Neutrophil (primary cell): ENCODE measurements at regions not wholly inside any gene's neighbourhood (a gene's known extent, or its start where the extent isn't known, plus 50 kb on each side); places are given as distances from the start of the nearest gene placed in this dataset.

ENCODE experiments used
- H3K27ac ChIP-seq: fragments of 200-600 bp; sonication (generic); 2 replicates; pipeline ENCODE4 v1.5.1; 2016; ENCODE audit warnings: mild to moderate bottlenecking, moderate library complexity
- H3K27me3 ChIP-seq: fragments of 200-600 bp; sonication (generic); 2 replicates; pipeline ENCODE4 v1.6.0; 2016; ENCODE audit warnings: mild to moderate bottlenecking
- H3K36me3 ChIP-seq: fragments of 200-600 bp; sonication (generic); 2 replicates; pipeline ENCODE4 v1.5.1; 2017
- H3K4me1 ChIP-seq, 2 experiments: fragments of 200-600 bp in 1 of 2; sonication (generic) in 1 of 2; 1 replicate in 1 of 2; 2 replicates in 1 of 2; pipeline versions ENCODE4 v1.5.1 to v1.6.1; 2013 to 2016; ENCODE audit warnings: low read depth in 1 of 2, low read length in 1 of 2, mild to moderate bottlenecking in 1 of 2, moderate library complexity in 1 of 2; ENCODE audit not compliant: control insufficient read depth in 1 of 2, insufficient read depth in 1 of 2
- H3K4me3 ChIP-seq, 2 experiments: fragments of 200-600 bp in 1 of 2; sonication (generic) in 1 of 2; 1 replicate in 1 of 2; 2 replicates in 1 of 2; pipeline ENCODE4 v1.5.1; 2013 to 2016; ENCODE audit warnings: low read depth in 1 of 2, low read length in 1 of 2, mild to moderate bottlenecking in 1 of 2, moderate library complexity in 1 of 2
- H3K9me3 ChIP-seq: fragments of 200-600 bp; sonication (generic); 2 replicates; pipeline ENCODE4 v1.5.1; 2016
- TF ChIP-seq, protein P1 (sequence below): fragments of 200-600 bp; sonication (generic); IDR thresholded peaks from 2 replicates; pipeline ENCODE4 v1.5.1; 2016; ENCODE audit warnings: antibody characterized with exemption

DNA sequence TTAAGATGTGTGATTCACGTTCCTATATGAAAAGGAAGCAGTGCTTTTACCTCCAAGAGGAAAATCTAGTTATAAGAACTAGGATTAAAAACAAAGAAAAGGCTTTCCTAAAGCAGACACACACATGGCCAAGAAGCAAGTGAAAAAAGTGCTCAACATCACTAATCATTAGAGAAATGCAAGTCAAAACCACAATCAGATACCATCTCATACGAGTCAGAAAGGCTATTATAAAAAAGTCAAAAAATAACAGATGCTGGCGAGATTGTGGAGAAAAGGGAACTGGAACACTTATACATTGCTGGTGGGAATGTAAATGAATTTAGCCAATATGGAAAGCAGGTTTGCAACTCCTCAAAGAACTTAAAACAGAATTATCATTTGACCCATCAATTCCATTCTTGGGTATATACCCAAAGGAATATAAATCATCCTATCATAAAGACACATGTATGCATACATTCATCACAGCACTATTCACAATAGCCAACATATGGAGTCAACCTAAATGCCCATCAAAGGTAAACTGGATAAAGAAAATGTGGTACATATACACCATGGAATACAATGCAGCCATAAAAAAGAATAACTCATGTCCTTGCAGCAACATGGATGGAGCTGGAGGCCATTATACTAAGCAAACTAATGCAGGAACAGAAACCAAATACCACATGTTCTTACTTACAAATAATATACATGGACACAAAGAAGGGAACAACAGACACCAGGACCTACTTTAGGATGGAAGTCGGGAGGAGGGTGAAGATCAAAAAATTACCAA, 285.3 kb downstream of the RAD51AP2 start:
- Histone ChIP-seq H3K27ac (no peak overlapping the region), H3K36me3 (no peaks in the 10 kb centered on the region), H3K4me3 (no peak overlapping the region), H3K4me1 (no peaks in the 10 kb centered on the region), H3K9me3 (no peaks in the 10 kb centered on the region), H3K27me3 (no peaks in the 10 kb centered on the region)
- TF ChIP-seq, protein P1, sequence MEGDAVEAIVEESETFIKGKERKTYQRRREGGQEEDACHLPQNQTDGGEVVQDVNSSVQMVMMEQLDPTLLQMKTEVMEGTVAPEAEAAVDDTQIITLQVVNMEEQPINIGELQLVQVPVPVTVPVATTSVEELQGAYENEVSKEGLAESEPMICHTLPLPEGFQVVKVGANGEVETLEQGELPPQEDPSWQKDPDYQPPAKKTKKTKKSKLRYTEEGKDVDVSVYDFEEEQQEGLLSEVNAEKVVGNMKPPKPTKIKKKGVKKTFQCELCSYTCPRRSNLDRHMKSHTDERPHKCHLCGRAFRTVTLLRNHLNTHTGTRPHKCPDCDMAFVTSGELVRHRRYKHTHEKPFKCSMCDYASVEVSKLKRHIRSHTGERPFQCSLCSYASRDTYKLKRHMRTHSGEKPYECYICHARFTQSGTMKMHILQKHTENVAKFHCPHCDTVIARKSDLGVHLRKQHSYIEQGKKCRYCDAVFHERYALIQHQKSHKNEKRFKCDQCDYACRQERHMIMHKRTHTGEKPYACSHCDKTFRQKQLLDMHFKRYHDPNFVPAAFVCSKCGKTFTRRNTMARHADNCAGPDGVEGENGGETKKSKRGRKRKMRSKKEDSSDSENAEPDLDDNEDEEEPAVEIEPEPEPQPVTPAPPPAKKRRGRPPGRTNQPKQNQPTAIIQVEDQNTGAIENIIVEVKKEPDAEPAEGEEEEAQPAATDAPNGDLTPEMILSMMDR = no peak

DNA sequence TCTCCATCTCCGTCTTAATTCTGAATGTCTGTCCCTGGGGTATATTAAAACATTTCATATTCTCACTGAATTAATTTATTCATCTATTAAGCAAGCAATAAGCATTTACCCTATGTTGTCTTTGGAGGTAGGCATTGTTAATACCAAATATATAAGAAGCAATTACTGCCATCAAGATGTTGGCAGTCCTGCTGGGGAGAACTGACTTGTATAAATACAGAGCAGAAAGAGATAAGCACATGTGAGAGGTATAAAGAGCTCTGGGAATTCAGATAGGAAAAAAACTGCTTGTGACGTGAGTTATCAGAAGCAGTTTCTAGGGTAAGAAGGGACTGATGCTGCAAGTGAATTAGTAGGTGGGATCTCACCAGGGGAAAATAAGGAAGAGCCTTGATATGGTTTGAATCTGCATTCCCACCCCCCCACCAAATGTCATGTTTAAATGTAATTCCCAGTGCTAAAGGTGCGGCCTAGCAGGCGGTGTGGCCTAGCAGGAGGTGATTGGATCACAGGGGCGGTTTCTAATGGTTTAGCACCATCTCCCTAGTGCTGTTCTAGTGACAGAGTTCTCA, 286.8 kb downstream of the RAD51AP2 start:
- Histone ChIP-seq H3K27ac (no peak overlapping the region), H3K36me3 (no peaks in the 10 kb centered on the region), H3K4me1 (no peaks in the 10 kb centered on the region), H3K4me3 (no peak overlapping the region), H3K9me3 (no peaks in the 10 kb centered on the region), H3K27me3 (no peaks in the 10 kb centered on the region)
- TF ChIP-seq, protein P1 = no peak

DNA sequence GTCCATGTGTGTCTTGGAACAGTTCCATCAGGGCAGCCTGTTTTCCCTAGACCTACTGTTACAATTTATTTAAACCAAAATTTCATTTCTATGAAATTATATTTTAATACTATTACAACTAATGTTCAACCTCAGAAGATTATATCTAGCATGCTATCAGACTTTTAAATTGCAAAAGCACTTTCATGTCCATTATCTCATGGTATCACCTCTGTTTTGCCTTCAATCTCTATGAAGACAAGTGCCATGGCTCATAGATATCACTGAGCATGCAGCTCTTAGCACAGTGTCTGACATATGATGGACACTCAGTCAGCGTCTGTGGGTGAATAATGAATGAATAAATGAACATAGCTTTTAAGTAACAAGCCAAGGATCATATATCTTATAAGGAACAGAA, 288.8 kb downstream of the RAD51AP2 start:
- no peaks in the 10 kb centered on the region for H3K27me3 ChIP-seq
- TF ChIP-seq, protein P1 = no peak
- no peak overlapping the region for H3K27ac ChIP-seq
- H3K4me3 ChIP-seq = no peak overlapping the region
- H3K36me3 ChIP-seq = no peaks in the 10 kb centered on the region
- no peaks in the 10 kb centered on the region for H3K4me1 ChIP-seq
- H3K9me3 ChIP-seq = no peaks in the 10 kb centered on the region

DNA sequence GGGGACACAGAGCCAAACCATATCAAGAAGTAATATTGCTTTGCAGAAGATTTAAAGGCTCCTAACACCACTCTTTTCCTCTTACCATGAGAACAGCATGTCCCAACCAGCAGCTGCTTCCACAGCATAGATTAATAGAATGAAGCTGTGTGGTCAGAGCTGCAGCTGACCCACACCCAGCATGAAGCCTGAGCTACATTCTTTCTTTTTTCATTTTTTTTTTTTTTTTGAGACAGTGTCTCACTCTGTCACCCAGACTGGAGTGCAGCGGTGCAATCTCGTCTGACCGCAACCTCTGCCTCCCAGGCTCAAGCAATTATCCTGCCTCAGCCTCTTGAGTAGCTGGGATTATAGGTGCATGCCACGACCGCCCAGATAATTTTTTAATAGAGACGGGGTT, 289.8 kb downstream of the RAD51AP2 start:
- Histone ChIP-seq H3K4me3 (no peak overlapping the region), H3K27me3 (no peaks in the 10 kb centered on the region), H3K36me3 (no peaks in the 10 kb centered on the region), H3K9me3 (no peaks in the 10 kb centered on the region), H3K27ac (no peak overlapping the region), H3K4me1 (peaks cover 0 to under 1% of the 10 kb centered on the region in 2 experiments)
- TF ChIP-seq, protein P1 = no peak

DNA sequence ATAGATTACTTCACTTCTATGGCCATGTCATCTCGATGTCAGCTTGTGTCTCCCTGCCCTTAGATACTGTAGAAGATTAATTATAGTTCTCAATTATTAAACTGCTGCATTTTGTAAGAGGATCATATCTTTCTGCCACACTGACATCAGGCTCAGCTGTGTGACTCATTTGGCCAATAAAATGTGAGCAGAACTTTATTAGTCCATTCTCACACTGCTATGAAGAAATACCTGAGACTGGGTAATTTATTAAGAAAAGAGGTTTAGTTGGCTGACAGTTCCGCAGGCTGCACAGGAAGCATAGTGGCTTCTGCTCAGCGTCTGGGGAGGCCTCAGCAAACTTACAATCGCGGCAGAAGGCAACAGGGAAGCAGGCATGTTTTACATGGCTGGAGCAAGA, 290.4 kb downstream of the RAD51AP2 start:
- Histone ChIP-seq H3K4me1 (peaks cover 4 to 5% of the 10 kb centered on the region in 2 experiments), H3K36me3 (no peaks in the 10 kb centered on the region), H3K4me3 (no peak overlapping the region), H3K27ac (no peak overlapping the region), H3K27me3 (no peaks in the 10 kb centered on the region), H3K9me3 (no peaks in the 10 kb centered on the region)
- TF ChIP-seq, protein P1 = no peak
